GM13977 (cell line): ENCODE measurements at regions not wholly inside any gene's neighbourhood (a gene's known extent, or its start where the extent isn't known, plus 50 kb on each side); places are given as distances from the start of the nearest gene placed in this dataset.

Source experiments
- DNase-seq: peaks from one replicate; pipeline ENCODE4 v3.0.0; 2012; ENCODE audit warnings: low spot score
- in situ Hi-C: fragments of 300-500 bp; cut with MboI; formaldehyde crosslinking; loops from one replicate; pipeline ENCODE4 v1.12.0; 2022; ENCODE audit warnings: low sequenced_read_pairs, low pct_unique_long_range_greater_than_20kb, mixed read lengths, inconsistent platforms; ENCODE audit not compliant: unreplicated experiment
- TF ChIP-seq, protein P1 (sequence below): IDR thresholded peaks from 2 replicates; pipeline ENCODE4 v1.5.1; 2012; ENCODE audit warnings: mild to moderate bottlenecking, control low read depth; ENCODE audit not compliant: insufficient read depth; ENCODE audit errors: extremely low read depth, missing control alignments

DNA sequence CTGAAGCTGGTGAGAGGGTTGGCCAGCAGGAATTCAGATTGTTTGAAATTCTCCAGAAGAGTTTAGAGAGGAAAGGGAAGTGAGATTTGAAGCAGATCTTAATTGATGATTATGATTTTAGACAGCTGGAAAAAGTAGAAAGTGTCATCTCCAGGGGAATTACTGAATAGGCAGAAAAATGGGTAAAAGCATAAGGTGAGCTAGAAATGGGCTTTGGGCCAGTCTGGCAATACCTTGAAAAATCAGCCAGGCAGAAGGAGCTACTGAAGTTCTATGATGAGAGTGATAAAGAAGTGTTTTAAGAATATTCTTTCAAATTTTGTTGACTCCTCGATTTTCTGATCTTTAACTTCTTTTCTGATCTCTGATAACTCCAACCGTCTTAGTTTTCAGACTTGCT lies 172.9 kb upstream of the CCDC150 start:
- TF ChIP-seq, protein P1, sequence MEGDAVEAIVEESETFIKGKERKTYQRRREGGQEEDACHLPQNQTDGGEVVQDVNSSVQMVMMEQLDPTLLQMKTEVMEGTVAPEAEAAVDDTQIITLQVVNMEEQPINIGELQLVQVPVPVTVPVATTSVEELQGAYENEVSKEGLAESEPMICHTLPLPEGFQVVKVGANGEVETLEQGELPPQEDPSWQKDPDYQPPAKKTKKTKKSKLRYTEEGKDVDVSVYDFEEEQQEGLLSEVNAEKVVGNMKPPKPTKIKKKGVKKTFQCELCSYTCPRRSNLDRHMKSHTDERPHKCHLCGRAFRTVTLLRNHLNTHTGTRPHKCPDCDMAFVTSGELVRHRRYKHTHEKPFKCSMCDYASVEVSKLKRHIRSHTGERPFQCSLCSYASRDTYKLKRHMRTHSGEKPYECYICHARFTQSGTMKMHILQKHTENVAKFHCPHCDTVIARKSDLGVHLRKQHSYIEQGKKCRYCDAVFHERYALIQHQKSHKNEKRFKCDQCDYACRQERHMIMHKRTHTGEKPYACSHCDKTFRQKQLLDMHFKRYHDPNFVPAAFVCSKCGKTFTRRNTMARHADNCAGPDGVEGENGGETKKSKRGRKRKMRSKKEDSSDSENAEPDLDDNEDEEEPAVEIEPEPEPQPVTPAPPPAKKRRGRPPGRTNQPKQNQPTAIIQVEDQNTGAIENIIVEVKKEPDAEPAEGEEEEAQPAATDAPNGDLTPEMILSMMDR = no peak
- no peak for DNase-seq
- in situ Hi-C loops = no loop called here

GRCh38 chr2:196468394-196468793 lies 171.1 kb upstream of the CCDC150 start:
- in situ Hi-C loops = no loop called here

GRCh38 chr2:196473617-196474016 lies 165.9 kb upstream of the CCDC150 start:
- no peak for DNase-seq
- TF ChIP-seq, protein P1 = no peak
- in situ Hi-C loops = no loop called here

More at GRCh38 chr2:196468394-196468793, 171.1 kb upstream of the CCDC150 start:
- TF ChIP-seq, protein P1 = peak; percentile 18
- DNase-seq = no peak

DNA sequence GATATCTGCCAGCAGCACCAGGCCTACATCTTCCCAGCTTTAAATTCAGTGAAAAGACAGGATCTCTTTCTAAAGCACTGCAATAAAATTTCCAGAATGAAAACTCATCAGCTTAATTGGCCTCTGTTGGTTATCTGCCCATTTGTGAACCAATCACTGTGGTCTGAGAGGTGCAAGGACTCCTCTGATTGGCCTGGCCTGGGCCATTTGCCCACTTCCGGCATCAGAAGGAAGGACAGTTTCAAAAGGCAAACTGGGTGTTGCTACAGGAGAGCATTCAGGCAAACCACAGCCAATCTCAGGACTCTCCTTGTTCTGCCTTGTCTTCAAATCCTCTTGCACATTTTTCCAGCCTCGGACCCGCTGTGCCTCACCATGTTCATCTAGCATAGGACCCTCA lies 163.9 kb upstream of the CCDC150 start:
- no peak for DNase-seq
- TF ChIP-seq, protein P1 = no peak
- in situ Hi-C loops = no loop called here

DNA sequence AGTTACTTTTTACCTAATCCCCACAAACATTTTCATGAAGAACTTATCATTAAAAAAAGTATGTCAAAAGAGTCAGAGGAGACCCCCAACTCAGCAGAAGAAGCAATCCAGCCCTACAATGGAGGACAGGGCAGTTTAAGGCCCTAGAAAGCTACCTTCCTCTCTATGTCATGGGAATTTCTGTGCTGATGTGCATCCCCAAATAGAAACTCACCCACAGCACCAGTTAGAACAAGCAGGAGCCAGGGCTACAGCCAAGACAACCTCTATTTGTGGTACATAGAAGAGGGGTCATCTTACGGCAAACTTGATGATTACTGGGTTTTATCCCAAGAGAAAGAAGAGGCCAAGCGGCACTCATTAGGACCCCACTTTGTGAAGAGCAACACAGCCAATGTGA lies 160.9 kb upstream of the CCDC150 start:
- no peak for DNase-seq
- in situ Hi-C loops = no loop called here
- TF ChIP-seq, protein P1 = no peak

GRCh38 chr2:196479350-196479749 lies 160.2 kb upstream of the CCDC150 start:
- no peak for DNase-seq
- TF ChIP-seq, protein P1 = no peak
- in situ Hi-C loops = no loop called here
